CD8-positive, alpha-beta memory T cell (primary cell): ENCODE measurements at regions not wholly inside any gene's neighbourhood (a gene's known extent, or its start where the extent isn't known, plus 50 kb on each side); places are given as distances from the start of the nearest gene placed in this dataset.
A peak's percentile ranks its signal among the peaks of the same experiment; 100 is the strongest.

ENCODE experiments used
- CTCF ChIA-PET: fragments of 350-600 bp; sonication (Branson Sonifier 250); formaldehyde crosslinking; loops from one replicate; lab custom pipeline; 2021; ENCODE audit warnings: antibody characterized with exemption; lab: Charles Lee
- POLR2A ChIA-PET: fragments of 350-600 bp; sonication (Branson Sonifier 250); formaldehyde crosslinking; loops from one replicate; lab custom pipeline; 2021; ENCODE audit warnings: antibody characterized with exemption; lab: Charles Lee
- DNase-seq, 5 donors: peaks; one replicate each; pipeline versions ENCODE4 v3.0.0 to v3.0.0-alpha.2; 2020 to 2022; ENCODE audit warnings: mixed read lengths in 1 of 5
- H3K27ac ChIP-seq: one replicate; pipeline ENCODE4 v1.7.0; 2013; ENCODE audit warnings: low read depth, mild to moderate bottlenecking, low read length, moderate library complexity
- H3K27me3 ChIP-seq: 2 replicates; pipeline ENCODE4 v1.7.0; 2013; ENCODE audit warnings: low read length, mild to moderate bottlenecking; ENCODE audit not compliant: insufficient read depth, poor library complexity, severe bottlenecking
- H3K36me3 ChIP-seq: 2 replicates; pipeline ENCODE4 v1.7.0; 2013; ENCODE audit warnings: mild to moderate bottlenecking, low read length, moderate library complexity; ENCODE audit not compliant: insufficient read depth
- H3K4me1 ChIP-seq: 2 replicates; pipeline ENCODE4 v1.7.0; 2013; ENCODE audit warnings: mild to moderate bottlenecking, low read length, moderate library complexity; ENCODE audit not compliant: insufficient read depth
- H3K4me3 ChIP-seq: 2 replicates; pipeline ENCODE4 v1.7.0; 2013; ENCODE audit warnings: mild to moderate bottlenecking, low read length
- H3K9me3 ChIP-seq: 2 replicates; pipeline ENCODE4 v1.7.0; 2013; ENCODE audit warnings: mild to moderate bottlenecking, low read length
- H3K27ac Mint-ChIP-seq, 8 donors: one replicate each; pipeline ENCODE4 v1.8.0; 2020 to 2021; ENCODE audit warnings: mixed read lengths in 8 of 8, mild to moderate bottlenecking in 6 of 8, inconsistent platforms in 3 of 8, moderate library complexity in 3 of 8
- H3K27me3 Mint-ChIP-seq, 2 donors: one replicate each; pipeline ENCODE4 v1.8.0; 2020 to 2021; ENCODE audit warnings: mixed read lengths in 2 of 2, mild to moderate bottlenecking in 1 of 2, moderate library complexity in 1 of 2
- H3K36me3 Mint-ChIP-seq, 3 donors: one replicate each; pipeline ENCODE4 v1.8.0; 2020 to 2021; ENCODE audit warnings: mixed read lengths in 3 of 3, inconsistent platforms in 1 of 3, mild to moderate bottlenecking in 1 of 3
- H3K4me1 Mint-ChIP-seq, 3 donors: one replicate each; pipeline ENCODE4 v1.8.0; 2020 to 2021; ENCODE audit warnings: mixed read lengths in 3 of 3, inconsistent platforms in 1 of 3, mild to moderate bottlenecking in 1 of 3
- H3K4me3 Mint-ChIP-seq, 7 donors: one replicate each; pipeline ENCODE4 v1.8.0; 2020 to 2021; ENCODE audit warnings: mixed read lengths in 7 of 7, mild to moderate bottlenecking in 6 of 7, moderate library complexity in 4 of 7, inconsistent platforms in 2 of 7
- H3K9me3 Mint-ChIP-seq, 5 donors: one replicate each; pipeline ENCODE4 v1.8.0; 2020 to 2022; ENCODE audit warnings: mixed read lengths in 5 of 5, mild to moderate bottlenecking in 3 of 5, moderate library complexity in 2 of 5, inconsistent platforms in 1 of 5

- Histone ChIP-seq H3K27me3 (no peaks in the 10 kb centered on the region), H3K4me3 (no peak overlapping the region), H3K36me3 (no peaks in the 10 kb centered on the region), H3K4me1 (peaks cover 62% of the 10 kb centered on the region), H3K27ac (no peak overlapping the region), H3K9me3 (no peaks in the 10 kb centered on the region)
- POLR2A ChIA-PET = interaction anchor here (0.8 to 1.8 kb wide), 3 partner anchors 69 to 308 kb away, joined by 3 to 8 read pairs (median 3); no protein-coding TSS in a partner anchor
- peak overlapping the region; percentile 58 to 94 (median 84) for H3K27ac Mint-ChIP-seq
- no peaks in the 10 kb centered on the region for H3K36me3 Mint-ChIP-seq
- peak overlapping the region in 4 of 7 donors; percentile 8 to 73 (median 31) for H3K4me3 Mint-ChIP-seq
- peaks cover 59 to 69% (median 63%) of the 10 kb centered on the region in 3 donors for H3K4me1 Mint-ChIP-seq
- DNase-seq = peak in 4 of 5 donors; percentile 31 to 63 (median 43)
- CTCF ChIA-PET = interaction anchor here (0.6 to 10.5 kb wide), 24 partner anchors 9 to 447 kb away, joined by 3 to 288 read pairs (median 4); partner anchors contain the start of genes RSPH3 and TAGAP
- no peaks in the 10 kb centered on the region for H3K27me3 Mint-ChIP-seq
- H3K9me3 Mint-ChIP-seq = no peaks in the 10 kb centered on the region
Observed at GRCh38 chr6:159110013-159110412, 59.2 kb upstream of the FNDC1 start.

GRCh38 chr6:159109391-159109790 is 59.8 kb upstream of the FNDC1 start:
- peak overlapping the region in 1 of 7 donors; percentile 39 for H3K4me3 Mint-ChIP-seq
- peak overlapping the region; percentile 58 to 96 (median 84) for H3K27ac Mint-ChIP-seq
- no peaks in the 10 kb centered on the region for H3K36me3 ChIP-seq
- no peaks in the 10 kb centered on the region for H3K36me3 Mint-ChIP-seq
- ChIA-PET CTCF (interaction anchor here (0.8 to 10.5 kb wide), 23 partner anchors 9 to 447 kb away, joined by 3 to 288 read pairs (median 4); partner anchors contain the start of genes RSPH3 and TAGAP), POLR2A (interaction anchor here (1.4 to 1.8 kb wide), 2 partner anchors 68 to 100 kb away, joined by 3 to 8 read pairs; no protein-coding TSS in a partner anchor)
- no peaks in the 10 kb centered on the region for H3K9me3 Mint-ChIP-seq
- no peaks in the 10 kb centered on the region for H3K27me3 Mint-ChIP-seq
- no peak overlapping the region for H3K27ac ChIP-seq
- H3K9me3 ChIP-seq = no peaks in the 10 kb centered on the region
- H3K4me1 Mint-ChIP-seq = peaks cover 61 to 71% (median 69%) of the 10 kb centered on the region in 3 donors
- H3K27me3 ChIP-seq = no peaks in the 10 kb centered on the region
- H3K4me3 ChIP-seq = no peak overlapping the region
- no peak for DNase-seq
- peaks cover 68% of the 10 kb centered on the region for H3K4me1 ChIP-seq

GRCh38 chr6:159108426-159108985 is 60.7 kb upstream of the FNDC1 start:
- Mint-ChIP-seq H3K9me3 (no peaks in the 10 kb centered on the region), H3K36me3 (no peaks in the 10 kb centered on the region), H3K27ac (peak overlapping the region; percentile 75 to 97 (median 93)), H3K4me1 (peaks cover 67 to 79% (median 78%) of the 10 kb centered on the region in 3 donors), H3K27me3 (no peaks in the 10 kb centered on the region), H3K4me3 (peak overlapping the region; percentile 77 to 92 (median 85))
- no peaks in the 10 kb centered on the region for H3K9me3 ChIP-seq
- H3K36me3 ChIP-seq = no peaks in the 10 kb centered on the region
- ChIA-PET CTCF (interaction anchor here (1.5 to 10.5 kb wide), 6 partner anchors 21 to 109 kb away, joined by 4 to 288 read pairs (median 40); partner anchors contain the start of genes RSPH3 and TAGAP), POLR2A (interaction anchor here (2.7 to 2.9 kb wide), 2 partner anchors 65 to 69 kb away, joined by 26 to 66 read pairs; partner anchors contain the start of gene TAGAP)
- peaks cover 77% of the 10 kb centered on the region for H3K4me1 ChIP-seq
- no peak for DNase-seq
- no peaks in the 10 kb centered on the region for H3K27me3 ChIP-seq
- no peak overlapping the region for H3K4me3 ChIP-seq
- H3K27ac ChIP-seq = no peak overlapping the region

- Histone ChIP-seq H3K36me3 (no peaks in the 10 kb centered on the region), H3K9me3 (no peaks in the 10 kb centered on the region), H3K4me1 (peaks cover 80% of the 10 kb centered on the region), H3K27me3 (no peaks in the 10 kb centered on the region), H3K4me3 (peak overlapping the region; percentile 52), H3K27ac (peak overlapping the region; percentile 51)
- peak; percentile 65 to 90 (median 74) for DNase-seq
- no peaks in the 10 kb centered on the region for H3K36me3 Mint-ChIP-seq
- peak overlapping the region; percentile 75 to 97 (median 93) for H3K27ac Mint-ChIP-seq
- H3K9me3 Mint-ChIP-seq = no peaks in the 10 kb centered on the region
- peak overlapping the region; percentile 77 to 92 (median 85) for H3K4me3 Mint-ChIP-seq
- no peaks in the 10 kb centered on the region for H3K27me3 Mint-ChIP-seq
- ChIA-PET CTCF (interaction anchor here (0.9 to 10.5 kb wide), 16 partner anchors 8 to 887 kb away, joined by 3 to 288 read pairs (median 4); partner anchors contain the start of genes RSPH3 and TAGAP), POLR2A (interaction anchor here (0.5 to 2.9 kb wide), 16 partner anchors 11 to 420 kb away, joined by 3 to 66 read pairs (median 4); partner anchors contain the start of genes RSPH3 and TAGAP)
- peaks cover 72 to 87% (median 87%) of the 10 kb centered on the region in 3 donors for H3K4me1 Mint-ChIP-seq
Observed at GRCh38 chr6:159107451-159108260, 61.5 kb upstream of the FNDC1 start.

- Histone ChIP-seq H3K27me3 (no peaks in the 10 kb centered on the region), H3K27ac (peak overlapping the region; percentile 51), H3K9me3 (no peaks in the 10 kb centered on the region), H3K36me3 (no peaks in the 10 kb centered on the region), H3K4me3 (peak overlapping the region; percentile 52), H3K4me1 (peaks cover 80% of the 10 kb centered on the region)
- Mint-ChIP-seq H3K9me3 (no peaks in the 10 kb centered on the region), H3K4me3 (peak overlapping the region; percentile 77 to 92 (median 85)), H3K27ac (peak overlapping the region; percentile 75 to 97 (median 93)), H3K36me3 (no peaks in the 10 kb centered on the region), H3K27me3 (no peaks in the 10 kb centered on the region), H3K4me1 (peaks cover 72 to 93% (median 92%) of the 10 kb centered on the region in 3 donors)
- peak; percentile 75 to 95 (median 89) for DNase-seq
- CTCF ChIA-PET = interaction anchor here (0.9 to 10.5 kb wide), 15 partner anchors 8 to 886 kb away, joined by 3 to 288 read pairs (median 4); partner anchors contain the start of genes RSPH3 and TAGAP
- POLR2A ChIA-PET = interaction anchor here (0.5 to 2.9 kb wide), 12 partner anchors 28 to 303 kb away, joined by 3 to 66 read pairs (median 4); partner anchors contain the start of gene TAGAP
Observed at GRCh38 chr6:159106627-159107241, 61.9 kb upstream of the TAGAP start.

GRCh38 chr6:159105716-159106115 is 60.9 kb upstream of the TAGAP start:
- Mint-ChIP-seq H3K4me3 (peak overlapping the region in 2 of 7 donors; percentile 34 to 85), H3K36me3 (no peaks in the 10 kb centered on the region), H3K9me3 (no peaks in the 10 kb centered on the region), H3K27ac (peak overlapping the region; percentile 75 to 97 (median 93)), H3K4me1 (peaks cover 69 to 93% (median 89%) of the 10 kb centered on the region in 3 donors), H3K27me3 (no peaks in the 10 kb centered on the region)
- POLR2A ChIA-PET = interaction anchor here (1.9 to 2.4 kb wide), 3 partner anchors 61 to 97 kb away, joined by 14 to 17 read pairs (median 17); partner anchors contain the start of gene TAGAP
- DNase-seq = no peak
- Histone ChIP-seq H3K4me3 (no peak overlapping the region), H3K4me1 (peaks cover 76% of the 10 kb centered on the region), H3K36me3 (no peaks in the 10 kb centered on the region), H3K9me3 (no peaks in the 10 kb centered on the region), H3K27me3 (no peaks in the 10 kb centered on the region), H3K27ac (no peak overlapping the region)
- CTCF ChIA-PET = interaction anchor here (2.9 to 10.5 kb wide), 5 partner anchors 11 to 94 kb away, joined by 18 to 288 read pairs (median 54); partner anchors contain the start of gene TAGAP

- DNase-seq = peak in 1 of 5 donors; percentile 65
- H3K27me3 ChIP-seq = no peaks in the 10 kb centered on the region
- H3K27ac Mint-ChIP-seq = peak overlapping the region; percentile 53 to 93 (median 82)
- H3K9me3 ChIP-seq = no peaks in the 10 kb centered on the region
- ChIA-PET POLR2A (interaction anchor here (0.8 to 2.4 kb wide), 6 partner anchors 40 to 99 kb away, joined by 3 to 17 read pairs (median 10); partner anchors contain the start of gene TAGAP), CTCF (interaction anchor here (1.2 to 10.5 kb wide), 17 partner anchors 10 to 456 kb away, joined by 3 to 288 read pairs (median 12); partner anchors contain the start of genes RSPH3 and TAGAP)
- peaks cover 76% of the 10 kb centered on the region for H3K4me1 ChIP-seq
- H3K4me3 Mint-ChIP-seq = peak overlapping the region in 3 of 7 donors; percentile 41 to 60 (median 59)
- peaks cover 70 to 93% (median 89%) of the 10 kb centered on the region in 3 donors for H3K4me1 Mint-ChIP-seq
- H3K27me3 Mint-ChIP-seq = no peaks in the 10 kb centered on the region
- H3K36me3 Mint-ChIP-seq = no peaks in the 10 kb centered on the region
- no peak overlapping the region for H3K4me3 ChIP-seq
- H3K9me3 Mint-ChIP-seq = no peaks in the 10 kb centered on the region
- H3K27ac ChIP-seq = no peak overlapping the region
- H3K36me3 ChIP-seq = no peaks in the 10 kb centered on the region
Observed at GRCh38 chr6:159104931-159105330, 60.1 kb upstream of the TAGAP start.
